ENCODE measurements at regions not wholly inside any gene's neighbourhood (a gene's known extent, or its start where the extent isn't known, plus 50 kb on each side); places are given as distances from the start of the nearest gene placed in this dataset.
"Not testable (repeated sequence)": the region's sequence is repeated elsewhere in the genome, so short reads cannot be mapped to it uniquely, and the experiment has no call there.

GRCh38 chr16:26395700-26396099 is 671.0 kb upstream of the C16orf82 start:
- DNase-seq: no peak

- DNase-seq: no peak
Measured at GRCh38 chr16:26396511-26397235, 670.1 kb upstream of the C16orf82 start.

- no peak for DNase-seq
Measured at GRCh38 chr16:26413780-26414179, 652.9 kb upstream of the C16orf82 start.

- DNase-seq: not testable (repeated sequence)
Measured at GRCh38 chr16:26419458-26419857, 647.3 kb upstream of the C16orf82 start.

- no peak for DNase-seq
Measured at GRCh38 chr16:26430618-26431017, 636.1 kb upstream of the C16orf82 start.

- no peak for DNase-seq
Measured at GRCh38 chr16:26433807-26434206, 632.9 kb upstream of the C16orf82 start.

GRCh38 chr16:26441178-26441577 is 625.5 kb upstream of the C16orf82 start:
- DNase-seq: no peak

- no peak for DNase-seq
Measured at GRCh38 chr16:26442321-26442720, 624.4 kb upstream of the C16orf82 start.

GRCh38 chr16:26447570-26447969 is 619.2 kb upstream of the C16orf82 start:
- DNase-seq: no peak

GRCh38 chr16:26453215-26453614 is 613.5 kb upstream of the C16orf82 start:
- DNase-seq: no peak

GRCh38 chr16:26454102-26454501 is 612.6 kb upstream of the C16orf82 start:
- DNase-seq: no peak

GRCh38 chr16:26456074-26456473 is 610.7 kb upstream of the C16orf82 start:
- DNase-seq: no peak

GRCh38 chr16:26457095-26457494 is 609.6 kb upstream of the C16orf82 start:
- DNase-seq: no peak

- no peak for DNase-seq
Measured at GRCh38 chr16:26457882-26458281, 608.8 kb upstream of the C16orf82 start.

GRCh38 chr16:26464576-26465266 is 602.0 kb upstream of the C16orf82 start:
- DNase-seq: no peak

GRCh38 chr16:26474405-26474804 is 592.3 kb upstream of the C16orf82 start:
- not testable (repeated sequence) for DNase-seq

GRCh38 chr16:26475596-26475995 is 591.1 kb upstream of the C16orf82 start:
- DNase-seq: no peak

- DNase-seq: no peak
Measured at GRCh38 chr16:26491101-26491670, 575.5 kb upstream of the C16orf82 start.

GRCh38 chr16:26491962-26492361 is 574.8 kb upstream of the C16orf82 start:
- no peak for DNase-seq

GRCh38 chr16:26493751-26494150 is 573.0 kb upstream of the C16orf82 start:
- DNase-seq: no peak

GRCh38 chr16:26497896-26498295 is 568.8 kb upstream of the C16orf82 start:
- no peak for DNase-seq

GRCh38 chr16:26500326-26500725 is 566.4 kb upstream of the C16orf82 start:
- no peak for DNase-seq

GRCh38 chr16:26505496-26505895 is 561.2 kb upstream of the C16orf82 start:
- no peak for DNase-seq

- not testable (repeated sequence) for DNase-seq
Measured at GRCh38 chr16:26508946-26509345, 557.8 kb upstream of the C16orf82 start.
